ENCODE measurements at regions not wholly inside any gene's neighbourhood (a gene's known extent, or its start where the extent isn't known, plus 50 kb on each side); places are given as distances from the start of the nearest gene placed in this dataset.
"Not testable (repeated sequence)": the region's sequence is repeated elsewhere in the genome, so short reads cannot be mapped to it uniquely, and the experiment has no call there.

DNA sequence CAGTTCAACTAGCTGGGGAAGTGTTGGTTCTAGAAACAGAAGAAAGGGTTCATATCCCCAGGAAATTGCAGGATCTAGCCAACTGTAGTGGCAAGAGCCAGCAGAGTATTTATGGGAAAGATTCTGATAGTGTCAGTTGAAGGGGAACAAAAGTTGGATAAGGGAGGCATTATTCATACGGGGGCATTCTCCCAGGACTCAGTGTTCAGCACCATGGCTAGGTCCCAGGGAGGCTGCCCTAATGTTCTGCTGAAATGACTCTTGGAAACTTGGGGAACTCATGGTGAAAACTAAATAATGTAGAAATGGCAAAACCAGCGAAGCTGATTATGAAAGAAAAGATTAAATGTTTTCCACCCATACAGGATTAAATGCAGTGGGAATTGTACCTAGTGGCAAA, 543.7 kb downstream of the TRIB2 start:
- DNase-seq (ENCODE audit: extremely low spot score, insufficient read length, low read depth): no peak
- no peak for FAIRE-seq

DNA sequence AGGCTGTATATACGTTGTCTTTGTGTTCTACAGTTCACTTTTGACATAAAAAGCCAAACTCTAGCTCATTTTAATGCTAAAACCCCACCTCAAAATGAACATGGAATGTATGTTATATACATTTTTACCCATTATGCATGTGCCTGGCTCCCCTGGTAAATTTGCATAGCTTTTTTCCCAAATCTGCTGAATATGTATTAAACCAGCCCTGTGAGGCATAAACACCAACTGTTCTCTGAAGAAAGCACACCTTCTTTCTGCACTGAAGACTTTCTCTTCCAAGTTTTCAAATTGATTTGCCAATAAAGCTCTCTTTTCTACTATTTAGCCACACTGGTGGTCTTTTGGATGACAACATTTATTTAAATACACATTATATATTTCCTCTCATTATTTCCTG, 549.4 kb downstream of the TRIB2 start:
- DNase-seq (ENCODE audit: extremely low spot score, insufficient read length, low read depth) (no peak), FAIRE-seq (no peak)

DNA sequence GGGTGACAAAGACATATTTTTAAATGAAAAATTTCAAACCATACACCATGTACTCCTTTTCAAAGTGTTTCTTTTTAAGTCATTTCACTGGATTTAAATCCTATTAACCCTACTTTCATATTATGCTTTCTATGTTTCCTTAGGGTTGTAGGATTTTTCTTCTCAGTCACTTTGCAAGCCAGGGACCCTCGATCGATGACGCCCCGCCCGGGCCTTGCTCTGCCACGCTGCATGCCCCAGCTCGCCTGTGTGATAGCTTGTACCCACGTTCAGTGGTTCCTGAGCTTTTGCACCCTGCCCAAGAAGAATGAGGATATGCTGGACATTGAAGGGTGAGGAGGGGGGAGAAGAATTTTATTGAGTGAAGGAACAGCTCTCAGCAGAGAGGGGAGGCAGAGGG, 568.0 kb downstream of the TRIB2 start:
- no peak for FAIRE-seq
- DNase-seq (ENCODE audit: extremely low spot score, insufficient read length, low read depth): no peak

DNA sequence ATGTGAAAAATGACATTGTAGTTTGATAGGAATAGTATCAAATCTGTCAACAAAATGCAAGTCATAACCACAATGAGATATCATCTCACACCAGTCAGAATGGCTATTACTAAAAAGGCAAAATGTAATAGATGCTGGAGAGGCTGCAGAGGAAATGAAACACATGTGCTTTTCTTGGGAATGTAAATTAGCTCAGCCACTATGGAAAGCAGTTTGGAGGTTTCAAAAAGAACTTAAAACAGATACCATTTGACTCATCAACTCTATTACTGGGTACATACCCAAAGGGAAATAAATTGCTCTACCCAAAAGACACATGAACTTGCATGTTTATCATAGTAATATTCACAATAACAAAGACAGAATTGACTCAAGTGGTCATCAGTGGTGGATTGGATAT, 572.6 kb downstream of the TRIB2 start:
- DNase-seq (ENCODE audit: extremely low spot score, insufficient read length, low read depth): no peak
- no peak for FAIRE-seq

DNA sequence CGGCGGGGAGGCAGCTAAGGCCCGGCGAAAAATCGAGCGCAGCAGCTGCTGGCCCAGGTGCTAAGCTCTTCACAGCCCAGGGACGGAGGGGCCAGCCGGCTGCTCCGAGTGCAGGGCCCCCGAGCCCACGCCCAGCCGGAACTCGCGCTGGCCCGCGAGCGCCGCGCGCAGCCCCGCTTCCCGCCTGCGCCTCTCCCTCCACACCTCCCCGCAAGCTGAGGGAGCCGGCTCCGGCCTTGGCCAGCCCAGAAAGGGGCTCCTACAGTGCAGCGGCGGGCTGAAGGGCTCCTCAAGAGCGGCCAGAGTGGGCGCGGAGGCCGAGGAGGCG, 591.7 kb downstream of the TRIB2 start:
- FAIRE-seq; DNase-seq (ENCODE audit: extremely low spot score, insufficient read length, low read depth): not testable (repeated sequence)

DNA sequence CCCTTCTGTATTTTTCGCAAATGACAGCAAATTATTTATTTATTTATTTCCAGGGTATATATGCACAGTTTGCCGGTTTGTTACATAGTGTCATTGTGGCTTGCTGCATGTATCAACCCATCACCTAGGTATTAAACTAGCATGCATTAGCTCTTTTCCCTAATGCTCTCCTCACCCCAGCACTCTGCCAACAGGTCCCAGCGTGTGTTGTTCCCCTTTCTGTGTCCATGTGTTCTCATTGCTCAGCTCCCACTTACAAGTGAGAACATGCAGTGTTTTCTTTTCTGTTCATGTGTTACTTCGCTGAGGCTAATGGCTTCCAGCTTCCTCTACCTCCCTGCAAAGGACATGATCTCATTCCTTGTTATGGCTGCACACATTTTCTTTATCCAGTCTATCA, 592.3 kb downstream of the TRIB2 start:
- DNase-seq (ENCODE audit: extremely low spot score, insufficient read length, low read depth) (no peak), FAIRE-seq (no peak)

DNA sequence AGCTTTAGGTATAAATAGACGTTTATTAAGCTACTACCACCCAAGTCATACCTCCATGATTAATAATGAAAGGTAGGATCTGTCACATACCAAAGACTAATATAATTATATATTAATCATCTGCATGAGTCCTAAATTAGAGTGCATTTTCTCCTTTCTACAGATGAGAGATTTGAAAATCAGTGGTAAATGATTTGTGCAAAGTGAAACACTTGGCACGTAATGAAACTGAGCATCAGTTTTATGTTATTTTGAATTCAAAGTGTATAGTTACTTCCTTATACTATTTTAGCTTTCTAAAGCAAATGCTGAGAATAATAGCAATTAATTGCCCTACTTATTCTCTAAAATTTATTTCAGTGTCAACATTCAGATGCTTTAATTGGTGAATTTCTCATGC, 615.3 kb downstream of the TRIB2 start:
- no peak for DNase-seq (ENCODE audit: extremely low spot score, insufficient read length, low read depth)
- FAIRE-seq: no peak

DNA sequence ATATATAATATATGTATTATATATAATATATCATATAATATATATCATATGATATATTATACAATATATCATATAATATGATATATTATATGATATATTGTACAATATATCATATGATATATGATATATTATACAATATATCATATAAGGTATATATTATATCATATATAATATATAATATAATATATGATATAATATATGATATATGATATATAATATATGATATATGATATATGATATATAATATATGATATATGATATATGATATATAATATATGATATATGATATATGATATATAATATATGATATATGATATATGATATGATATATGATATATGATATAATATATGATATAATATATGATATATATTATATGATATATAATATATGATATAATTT, 617.3 kb downstream of the TRIB2 start:
- DNase-seq (ENCODE audit: extremely low spot score, insufficient read length, low read depth): not testable (repeated sequence)
- FAIRE-seq: peak; percentile 78

DNA sequence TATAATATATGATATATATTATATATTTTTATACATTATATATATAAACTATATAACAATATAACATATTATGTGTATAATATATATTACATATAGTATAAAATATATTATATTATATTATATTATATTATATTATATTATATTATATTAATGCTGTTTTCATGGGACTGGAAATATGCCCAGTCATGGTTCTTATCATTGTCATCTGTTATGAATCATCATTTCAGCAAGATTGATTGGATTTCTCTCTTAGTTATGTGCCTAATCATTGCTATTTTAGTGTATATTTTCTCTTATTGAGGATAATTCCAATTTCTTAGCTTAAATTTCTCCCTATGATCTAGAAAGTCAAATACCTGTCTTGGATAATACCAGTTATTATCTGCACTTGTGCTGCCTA, 617.8 kb downstream of the TRIB2 start:
- DNase-seq (ENCODE audit: extremely low spot score, insufficient read length, low read depth) (no peak), FAIRE-seq (no peak)

DNA sequence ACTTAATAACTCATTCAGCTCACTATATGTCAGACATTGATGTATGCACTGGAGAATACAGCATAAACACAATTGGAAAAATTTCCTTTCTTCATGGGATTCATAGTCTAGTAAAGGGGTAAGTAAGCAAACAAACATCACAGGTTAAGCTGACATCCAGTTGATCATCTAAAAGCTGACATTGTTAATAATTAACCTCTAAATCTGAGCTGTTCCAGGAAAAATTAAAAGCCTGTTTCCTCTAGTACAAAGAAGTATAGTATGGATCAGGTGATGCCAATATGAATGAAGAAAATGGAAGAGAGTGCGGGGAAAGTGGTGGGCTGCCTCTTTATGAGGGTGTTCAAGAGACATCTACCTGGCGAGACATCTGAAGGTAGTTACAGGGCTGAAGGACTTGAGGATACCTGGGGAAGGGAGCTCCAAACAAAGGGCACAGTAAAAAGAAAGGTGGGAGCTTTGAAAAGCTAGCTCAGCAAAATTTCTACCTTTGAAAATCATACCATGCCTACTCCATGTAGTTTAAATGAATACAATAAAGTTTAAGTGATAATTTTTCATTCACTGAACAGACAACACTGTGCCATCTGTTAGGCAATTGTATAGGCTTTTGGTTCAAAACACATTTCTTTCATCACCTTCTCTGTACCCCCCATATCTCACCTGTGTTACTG, 619.3 kb downstream of the TRIB2 start:
- no peak for DNase-seq (ENCODE audit: extremely low spot score, insufficient read length, low read depth)
- no peak for FAIRE-seq

DNA sequence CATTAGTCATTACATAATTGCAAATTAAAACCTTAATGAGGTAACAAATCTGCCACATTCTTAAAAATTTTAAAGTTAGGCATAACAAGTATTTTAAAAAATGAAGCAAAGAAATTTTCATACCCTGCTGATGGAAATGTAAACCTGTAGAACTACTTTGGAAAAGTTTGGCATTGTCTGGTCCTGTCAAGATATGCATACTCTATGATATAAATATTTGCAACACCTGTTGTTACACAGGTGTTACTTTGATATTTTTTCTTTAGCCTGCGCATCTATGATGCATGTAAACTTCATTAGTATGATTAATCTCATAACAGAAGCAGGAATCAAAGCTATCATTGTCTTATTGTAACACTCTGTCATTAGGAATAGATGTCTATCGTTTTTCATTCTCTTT, 634.3 kb downstream of the TRIB2 start:
- FAIRE-seq: no peak
- DNase-seq (ENCODE audit: extremely low spot score, insufficient read length, low read depth): no peak

DNA sequence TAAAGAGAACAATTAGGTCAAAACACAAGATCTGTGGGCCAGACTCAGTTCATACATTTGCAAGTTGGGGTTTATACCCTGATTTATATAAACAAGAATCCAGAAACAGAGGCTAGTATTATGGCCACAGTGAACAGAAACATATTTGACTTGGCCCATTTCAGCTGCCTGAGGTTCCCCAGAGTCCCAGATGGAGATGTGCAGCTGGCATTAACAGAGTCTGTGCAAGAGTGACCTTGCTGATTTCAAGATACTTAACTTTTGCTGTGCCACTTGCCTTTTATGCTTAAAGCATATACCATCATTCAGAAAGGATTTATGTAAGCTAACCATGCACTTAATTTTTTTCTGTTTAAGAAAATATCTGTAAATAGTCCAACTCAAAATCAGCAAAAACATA, 636.3 kb downstream of the TRIB2 start:
- FAIRE-seq (no peak), DNase-seq (ENCODE audit: extremely low spot score, insufficient read length, low read depth) (no peak)

DNA sequence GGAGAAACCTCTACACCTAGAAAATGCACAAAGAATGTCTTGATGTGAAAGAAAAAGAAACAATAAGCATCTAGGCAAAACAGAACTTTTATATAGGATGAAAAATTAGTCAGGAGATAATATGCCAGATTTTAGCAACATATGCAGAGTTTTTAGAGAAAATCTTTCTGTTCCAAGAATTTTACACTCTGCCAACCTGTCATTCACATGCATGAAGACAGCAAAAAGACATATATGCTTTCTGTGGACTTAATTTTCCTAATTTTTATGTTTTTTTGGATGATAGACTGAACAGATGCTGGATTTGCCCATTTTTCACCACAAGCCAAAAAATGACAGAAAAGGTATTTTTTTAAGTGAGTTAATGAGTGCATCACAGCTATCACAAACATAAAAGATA, 637.3 kb downstream of the TRIB2 start:
- FAIRE-seq (no peak), DNase-seq (ENCODE audit: extremely low spot score, insufficient read length, low read depth) (no peak)

DNA sequence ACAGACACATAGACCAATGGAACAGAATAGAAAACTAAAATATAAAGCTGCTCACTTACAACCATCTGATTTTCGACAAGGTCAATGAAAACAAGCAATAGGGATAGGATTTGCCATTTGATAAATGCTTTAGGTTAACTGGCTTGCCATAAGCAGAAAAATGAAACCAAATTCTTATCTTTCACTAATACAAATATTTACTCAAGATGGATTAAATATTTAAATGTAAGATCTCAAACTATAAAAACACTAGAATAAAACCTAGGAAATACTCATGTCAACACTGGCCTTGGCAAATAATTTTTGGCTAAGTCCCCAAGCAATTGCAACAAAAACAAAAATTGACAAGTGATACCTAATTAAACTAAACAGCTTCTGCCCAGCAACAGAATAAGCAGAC, 665.2 kb downstream of the TRIB2 start:
- FAIRE-seq; DNase-seq (ENCODE audit: extremely low spot score, insufficient read length, low read depth): not testable (repeated sequence)

DNA sequence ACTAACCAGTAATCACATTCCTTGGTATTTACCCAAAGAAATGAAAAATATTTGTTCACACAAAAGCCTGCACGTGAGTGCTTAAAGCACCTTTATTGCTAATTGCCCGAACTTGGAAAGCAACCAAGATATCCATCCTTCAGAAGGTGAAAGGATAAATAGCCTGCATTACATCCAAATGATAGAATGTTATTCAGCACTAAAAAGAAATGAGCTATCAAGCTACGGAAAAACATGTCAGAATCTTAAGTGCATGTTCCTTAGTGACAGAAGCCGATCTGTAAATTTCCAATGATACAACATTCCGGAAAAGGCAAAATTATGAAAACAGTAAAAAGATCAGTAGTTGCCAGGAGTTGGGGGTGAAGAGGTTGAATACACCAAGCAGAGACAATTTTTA, 672.4 kb downstream of the TRIB2 start:
- DNase-seq (ENCODE audit: extremely low spot score, insufficient read length, low read depth); FAIRE-seq: not testable (repeated sequence)

DNA sequence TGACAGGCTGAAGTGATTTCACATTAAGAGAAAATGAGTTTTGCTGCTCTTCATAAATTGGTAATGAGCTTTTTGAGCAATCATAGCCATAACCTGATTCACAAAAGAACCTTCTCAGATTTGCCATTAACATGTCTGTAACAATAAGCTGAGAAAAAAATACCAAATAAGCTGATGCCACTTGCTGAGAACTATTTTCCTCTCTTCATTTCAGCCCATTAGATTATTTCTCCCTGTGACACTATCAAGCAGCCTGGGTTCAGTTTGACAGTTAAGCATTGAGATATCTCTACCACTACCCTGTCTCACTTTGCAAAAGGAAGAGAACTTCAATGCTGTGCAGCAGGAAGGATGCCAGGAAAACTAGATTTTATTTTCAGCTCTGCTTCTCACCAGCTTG, 673.9 kb downstream of the TRIB2 start:
- FAIRE-seq (no peak), DNase-seq (ENCODE audit: extremely low spot score, insufficient read length, low read depth) (no peak)

DNA sequence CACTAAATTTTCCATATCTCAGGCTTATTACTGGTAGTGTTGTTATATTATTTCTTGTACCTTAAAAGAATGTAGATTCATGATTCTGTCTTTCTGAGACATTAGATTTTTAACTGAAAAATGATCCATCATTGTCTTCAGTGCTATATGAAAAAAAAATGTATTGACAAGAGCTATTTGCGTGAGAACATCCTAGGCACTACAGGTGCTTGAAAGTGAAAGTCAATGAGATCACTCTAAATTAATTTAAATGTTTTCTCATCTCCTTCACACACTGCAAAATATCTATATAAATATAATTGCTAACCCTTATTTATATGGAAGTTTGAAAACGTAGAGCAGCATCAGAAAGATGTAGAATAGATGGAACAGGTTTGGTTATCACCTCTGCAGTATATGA, 684.6 kb downstream of the TRIB2 start:
- FAIRE-seq (no peak), DNase-seq (ENCODE audit: extremely low spot score, insufficient read length, low read depth) (no peak)

DNA sequence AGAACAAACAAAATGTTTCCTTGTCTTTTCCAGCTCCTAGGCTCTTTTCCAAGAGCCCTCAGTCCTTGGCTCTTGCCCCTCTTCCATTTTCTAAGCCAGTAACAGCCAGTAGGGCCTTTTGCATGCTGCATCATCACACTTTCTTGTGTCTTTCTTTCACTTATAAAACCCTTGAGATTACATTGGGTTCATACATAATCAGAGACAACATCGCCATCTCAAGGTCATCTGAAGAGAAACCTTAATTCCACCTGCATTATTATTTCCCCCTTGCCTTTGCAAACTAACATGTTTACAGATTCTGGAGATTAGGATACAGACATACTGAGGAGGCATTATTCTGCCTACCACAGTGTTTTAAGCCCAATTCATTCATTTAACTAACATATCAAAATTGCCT, 697.3 kb downstream of the TRIB2 start:
- no peak for FAIRE-seq
- DNase-seq (ENCODE audit: extremely low spot score, insufficient read length, low read depth): no peak

DNA sequence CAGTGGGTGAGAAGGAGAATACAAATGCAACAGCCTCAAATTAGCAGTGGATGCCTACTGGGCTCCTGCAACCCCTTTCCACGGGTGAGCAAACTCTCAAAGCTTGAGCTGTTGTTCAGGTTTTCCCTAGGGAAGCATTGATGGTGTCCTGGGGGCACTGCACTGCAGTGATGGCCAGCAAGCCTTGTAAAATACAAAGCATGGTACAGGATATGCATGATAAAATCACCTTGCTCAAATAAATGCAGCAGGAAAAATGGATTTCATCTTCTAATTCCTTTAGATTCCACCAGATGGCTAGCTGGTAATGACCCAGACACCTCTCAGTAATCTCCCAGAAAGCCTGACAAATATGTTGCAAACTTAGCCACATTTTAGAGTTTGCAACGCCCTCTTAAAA, 698.2 kb downstream of the TRIB2 start:
- DNase-seq (ENCODE audit: extremely low spot score, insufficient read length, low read depth) (no peak), FAIRE-seq (no peak)

DNA sequence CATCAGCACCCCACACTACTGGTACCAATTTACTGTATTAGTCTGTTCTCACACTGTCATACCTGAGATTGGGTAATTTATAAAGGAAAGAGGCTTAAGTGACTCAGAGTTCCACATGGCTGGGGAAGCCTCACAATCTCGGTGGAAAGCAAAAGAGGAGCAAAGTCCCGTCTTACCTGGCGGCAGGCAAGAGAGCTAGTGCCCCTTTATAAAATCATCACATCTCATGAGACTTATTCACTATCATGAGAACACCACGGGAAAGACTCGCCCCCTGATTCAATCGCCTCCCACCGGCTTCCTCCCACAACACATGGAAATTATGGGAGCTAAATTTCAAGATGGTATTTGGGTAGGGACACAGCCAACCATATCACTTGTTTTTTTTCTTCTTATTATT, 717.2 kb downstream of the TRIB2 start:
- DNase-seq (ENCODE audit: extremely low spot score, insufficient read length, low read depth) (no peak), FAIRE-seq (no peak)

DNA sequence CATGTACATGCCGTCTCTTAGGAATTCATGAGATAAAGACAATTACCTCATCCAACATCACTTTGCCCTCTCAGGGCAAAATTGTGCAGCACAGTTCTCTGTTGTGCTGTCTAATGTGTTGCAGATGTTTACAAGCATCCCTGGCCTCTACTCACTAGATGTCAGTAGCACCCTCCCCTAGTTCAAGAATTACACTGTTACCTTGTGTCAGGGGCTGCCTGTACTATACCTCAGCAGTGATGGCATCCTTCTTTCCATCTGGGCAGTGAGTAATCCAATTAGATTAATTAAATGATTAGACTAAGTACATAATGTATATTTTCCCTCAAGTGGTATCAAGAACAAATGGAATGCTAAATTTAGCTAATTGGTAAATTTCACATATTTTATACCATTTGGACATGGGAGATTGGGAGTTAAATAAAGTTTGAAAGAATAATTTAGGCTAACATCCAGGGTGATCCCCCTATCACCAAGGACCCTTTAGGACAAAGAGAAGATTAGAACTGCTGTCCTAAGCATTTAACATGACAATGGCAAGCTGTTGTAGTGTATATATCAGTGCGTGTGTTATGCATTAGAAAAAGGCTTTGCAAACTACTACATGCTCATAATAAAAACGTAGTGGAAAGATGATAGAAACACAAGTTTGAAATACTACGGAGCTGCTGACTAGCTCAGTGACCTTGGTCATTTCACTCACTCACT, 727.0 kb downstream of the TRIB2 start:
- peak; percentile 60 for FAIRE-seq
- not testable (repeated sequence) for DNase-seq (ENCODE audit: extremely low spot score, insufficient read length, low read depth)

DNA sequence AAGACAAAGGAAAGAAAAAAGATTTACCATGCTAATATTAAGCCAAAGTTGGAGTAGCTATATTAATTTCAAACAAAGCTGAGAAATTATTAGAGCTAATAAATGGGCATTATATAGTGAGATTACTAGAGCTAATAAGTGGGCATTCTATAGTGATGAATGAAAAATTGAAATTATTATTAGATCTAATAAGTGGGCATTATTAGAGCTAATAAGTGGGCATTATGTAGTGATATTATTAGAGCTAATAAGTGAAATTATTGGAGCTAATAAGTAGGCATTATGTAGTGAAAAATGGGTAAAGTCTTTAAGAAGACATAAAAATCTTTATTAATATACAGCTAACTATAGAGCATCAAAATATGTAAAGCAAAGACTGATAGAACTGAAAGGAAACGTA, 745.7 kb downstream of the TRIB2 start:
- FAIRE-seq (no peak), DNase-seq (ENCODE audit: extremely low spot score, insufficient read length, low read depth) (no peak)

Measured in GM18507 (cell line).